A673 (cell line): ENCODE measurements at regions not wholly inside any gene's neighbourhood (a gene's known extent, or its start where the extent isn't known, plus 50 kb on each side); places are given as distances from the start of the nearest gene placed in this dataset.

Experiments
- BruUV-seq: library from RNA; stranded (reverse); fragments of 400-500 nt; replicated peaks from 2 replicates; lab custom pipeline; 2021; lab: Mats Ljungman, UMichigan
- CTCF ChIA-PET: fragments of 300-600 bp; sonication (Branson Sonifier 250); formaldehyde crosslinking; loops from one replicate; lab custom pipeline; 2022; ENCODE audit warnings: antibody characterized with exemption; lab: Charles Lee
- POLR2A ChIA-PET: fragments of 300-600 bp; sonication (Branson Sonifier 250); formaldehyde crosslinking; loops from one replicate; lab custom pipeline; 2022; ENCODE audit warnings: antibody characterized with exemption; ENCODE audit not compliant: low non-redundant PET; lab: Charles Lee
- DNase-seq: peaks from one replicate; pipeline ENCODE4 v3.0.0-alpha.2; 2015; ENCODE audit warnings: low spot score
- H3K27ac ChIP-seq: fragments of 200-600 bp; sonication (generic); 2 replicates; pipeline ENCODE4 v1.5.1; 2016; ENCODE audit warnings: mixed run types, low read depth, mild to moderate bottlenecking, mixed read lengths, antibody characterized with exemption, low read length; ENCODE audit not compliant: poor library complexity, severe bottlenecking
- H3K27me3 ChIP-seq: fragments of 200-600 bp; sonication (generic); replicated peaks from 2 replicates; pipeline ENCODE4 v1.6.1; 2017; ENCODE audit warnings: mixed run types, low read depth, mild to moderate bottlenecking, mixed read lengths, antibody characterized with exemption, low read length; ENCODE audit not compliant: insufficient read depth, poor library complexity
- H3K36me3 ChIP-seq: fragments of 200-600 bp; sonication (generic); 2 replicates; pipeline ENCODE4 v1.6.1; 2016; ENCODE audit warnings: mixed run types, mild to moderate bottlenecking, mixed read lengths, antibody characterized with exemption, low read length; ENCODE audit not compliant: insufficient read depth, poor library complexity, severe bottlenecking
- H3K4me1 ChIP-seq: fragments of 200-600 bp; sonication (generic); 2 replicates; pipeline ENCODE4 v1.6.1; 2017; ENCODE audit warnings: mixed run types, mild to moderate bottlenecking, mixed read lengths, antibody characterized with exemption, low read length; ENCODE audit not compliant: insufficient read depth, poor library complexity, severe bottlenecking
- H3K4me3 ChIP-seq: fragments of 200-600 bp; sonication (generic); 2 replicates; pipeline ENCODE4 v1.5.1; 2016; ENCODE audit warnings: low read depth, mixed run types, mild to moderate bottlenecking, mixed read lengths, low read length; ENCODE audit not compliant: poor library complexity, severe bottlenecking
- H3K9me3 ChIP-seq: fragments of 200-600 bp; sonication (generic); 2 replicates; pipeline ENCODE4 v1.6.1; 2016; ENCODE audit warnings: mixed run types, low read depth, mild to moderate bottlenecking, mixed read lengths, antibody characterized with exemption, low read length; ENCODE audit not compliant: poor library complexity, severe bottlenecking
- EZH2 ChIP-seq: fragments of 200-600 bp; sonication (generic); IDR thresholded peaks from 2 replicates; pipeline ENCODE4 v1.6.1; 2017; ENCODE audit warnings: borderline replicate concordance, low read depth, mild to moderate bottlenecking, mixed read lengths, antibody characterized with exemption, low read length; ENCODE audit not compliant: poor library complexity, severe bottlenecking
- intact Hi-C: fragments of 100-400 bp; cut with micrococcal nuclease; formaldehyde crosslinking; loops from one replicate; pipeline ENCODE4 v1.10.0; 2022; ENCODE audit not compliant: unreplicated experiment
- TF ChIP-seq, protein P1 (sequence below): fragments of 300-800, 200-600 bp; sonication (generic); conservative IDR thresholded peaks from 2 replicates; pipeline ENCODE4 v1.5.1; 2017; ENCODE audit warnings: low read depth, mild to moderate bottlenecking, antibody characterized with exemption, low read length, moderate library complexity, mixed read lengths

DNA sequence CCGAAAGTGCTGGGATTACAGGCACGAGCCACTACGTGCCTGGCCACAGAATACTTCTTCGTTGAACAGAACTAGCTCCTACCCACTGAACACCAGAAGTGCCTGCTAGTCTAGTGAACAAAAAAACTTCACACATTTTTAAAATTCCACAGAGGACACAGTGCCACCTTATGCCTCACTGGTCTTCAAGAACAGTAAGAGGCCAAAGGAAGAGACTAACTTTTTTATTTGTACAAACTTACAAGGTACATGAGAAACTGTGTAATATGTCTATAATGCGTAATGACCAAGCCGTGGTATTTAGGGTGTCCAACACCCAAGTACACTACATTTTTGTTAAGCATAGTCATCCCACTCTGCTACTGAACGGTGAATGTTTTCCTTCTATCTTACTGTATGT lies 144.4 kb upstream of the PTER start:
- ChIA-PET POLR2A (no interaction called here), CTCF (no interaction called here)
- Histone ChIP-seq H3K9me3 (no peaks in the 10 kb centered on the region), H3K27me3 (peaks cover 18% of the 10 kb centered on the region), H3K36me3 (no peaks in the 10 kb centered on the region), H3K4me3 (no peak overlapping the region), H3K4me1 (no peaks in the 10 kb centered on the region), H3K27ac (no peak overlapping the region)
- no TSS peak for BruUV-seq
- no peak for DNase-seq
- intact Hi-C loops = no loop called here
- no peak for TF ChIP-seq EZH2
- TF ChIP-seq, protein P1, sequence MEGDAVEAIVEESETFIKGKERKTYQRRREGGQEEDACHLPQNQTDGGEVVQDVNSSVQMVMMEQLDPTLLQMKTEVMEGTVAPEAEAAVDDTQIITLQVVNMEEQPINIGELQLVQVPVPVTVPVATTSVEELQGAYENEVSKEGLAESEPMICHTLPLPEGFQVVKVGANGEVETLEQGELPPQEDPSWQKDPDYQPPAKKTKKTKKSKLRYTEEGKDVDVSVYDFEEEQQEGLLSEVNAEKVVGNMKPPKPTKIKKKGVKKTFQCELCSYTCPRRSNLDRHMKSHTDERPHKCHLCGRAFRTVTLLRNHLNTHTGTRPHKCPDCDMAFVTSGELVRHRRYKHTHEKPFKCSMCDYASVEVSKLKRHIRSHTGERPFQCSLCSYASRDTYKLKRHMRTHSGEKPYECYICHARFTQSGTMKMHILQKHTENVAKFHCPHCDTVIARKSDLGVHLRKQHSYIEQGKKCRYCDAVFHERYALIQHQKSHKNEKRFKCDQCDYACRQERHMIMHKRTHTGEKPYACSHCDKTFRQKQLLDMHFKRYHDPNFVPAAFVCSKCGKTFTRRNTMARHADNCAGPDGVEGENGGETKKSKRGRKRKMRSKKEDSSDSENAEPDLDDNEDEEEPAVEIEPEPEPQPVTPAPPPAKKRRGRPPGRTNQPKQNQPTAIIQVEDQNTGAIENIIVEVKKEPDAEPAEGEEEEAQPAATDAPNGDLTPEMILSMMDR = no peak

DNA sequence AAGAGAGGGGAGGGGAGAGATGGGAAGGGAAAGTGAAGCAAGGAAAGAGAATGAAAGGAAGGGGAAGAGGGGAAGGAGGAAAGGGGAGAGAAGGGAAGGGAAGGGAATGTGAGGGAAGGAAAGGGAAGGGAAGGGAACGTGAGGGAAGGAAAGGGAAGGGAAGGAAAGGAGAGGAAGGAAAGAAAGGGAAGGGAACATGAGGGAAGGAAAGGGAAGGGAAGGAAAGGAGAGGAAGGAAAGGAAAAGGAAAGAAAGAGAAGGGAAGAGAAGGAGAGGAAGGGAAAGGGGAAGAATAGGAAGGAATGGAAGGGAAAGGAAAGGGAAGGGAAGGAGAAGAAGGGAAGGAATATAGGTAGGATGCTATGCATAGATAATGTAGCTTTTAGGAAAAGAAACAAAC lies 139.7 kb upstream of the PTER start:
- peaks cover 44% of the 10 kb centered on the region for H3K27me3 ChIP-seq
- no peak overlapping the region for H3K4me3 ChIP-seq
- CTCF ChIA-PET = no interaction called here
- intact Hi-C loops = no loop called here
- no peak for TF ChIP-seq EZH2
- TF ChIP-seq, protein P1 = no peak
- no peaks in the 10 kb centered on the region for H3K36me3 ChIP-seq
- no peaks in the 10 kb centered on the region for H3K9me3 ChIP-seq
- no peak overlapping the region for H3K27ac ChIP-seq
- DNase-seq = no peak
- no peaks in the 10 kb centered on the region for H3K4me1 ChIP-seq
- POLR2A ChIA-PET = no interaction called here
- BruUV-seq = no TSS peak

DNA sequence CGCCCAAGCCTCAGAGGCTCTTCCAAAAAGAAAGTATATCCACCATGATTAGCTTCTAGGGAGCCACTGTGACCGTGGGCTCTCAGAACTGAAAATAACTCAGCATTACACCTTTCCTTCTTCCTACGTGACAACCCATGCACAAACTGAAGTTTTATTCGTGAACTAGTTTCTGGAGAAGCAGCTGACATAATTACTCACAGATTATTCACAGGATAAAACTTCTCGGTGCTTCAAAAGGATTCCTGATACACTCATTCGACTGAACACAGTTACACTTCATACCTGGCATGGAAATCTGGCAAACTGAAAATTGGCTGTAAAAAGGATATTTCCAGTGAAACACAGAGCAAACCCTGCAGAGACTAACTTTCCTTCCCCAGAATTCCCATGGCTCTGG lies 139.2 kb upstream of the PTER start:
- TF ChIP-seq, protein P1 = no peak
- TF ChIP-seq EZH2 = no peak
- POLR2A ChIA-PET = no interaction called here
- CTCF ChIA-PET = no interaction called here
- H3K36me3 ChIP-seq = no peaks in the 10 kb centered on the region
- no TSS peak for BruUV-seq
- H3K4me1 ChIP-seq = no peaks in the 10 kb centered on the region
- H3K9me3 ChIP-seq = no peaks in the 10 kb centered on the region
- no peak overlapping the region for H3K4me3 ChIP-seq
- H3K27ac ChIP-seq = no peak overlapping the region
- no peak for DNase-seq
- intact Hi-C loops = no loop called here
- H3K27me3 ChIP-seq = peaks cover 44% of the 10 kb centered on the region

DNA sequence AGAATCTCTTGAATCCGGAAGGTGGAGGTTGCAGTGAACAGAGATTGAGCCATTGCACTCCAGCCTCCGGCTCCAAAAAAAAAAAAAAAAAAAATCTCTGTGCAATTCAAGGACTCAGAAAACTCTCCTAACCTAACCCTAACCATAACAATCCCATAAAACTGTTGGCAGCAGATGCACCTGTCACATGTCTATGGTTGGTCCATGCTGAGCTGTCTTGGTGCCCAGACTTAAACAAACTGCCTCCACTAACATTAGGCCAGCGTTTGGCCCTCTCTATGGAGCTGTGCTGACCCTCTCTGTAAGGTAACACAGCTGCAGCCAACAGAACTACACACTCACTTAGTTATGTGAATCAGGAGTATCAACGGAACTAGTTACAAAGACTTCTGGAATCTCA lies 132.5 kb upstream of the PTER start:
- Histone ChIP-seq H3K9me3 (no peaks in the 10 kb centered on the region), H3K4me1 (no peaks in the 10 kb centered on the region), H3K27ac (no peak overlapping the region), H3K36me3 (no peaks in the 10 kb centered on the region), H3K4me3 (no peak overlapping the region), H3K27me3 (peaks cover 9% of the 10 kb centered on the region)
- POLR2A ChIA-PET = no interaction called here
- intact Hi-C loops = no loop called here
- CTCF ChIA-PET = no interaction called here
- TF ChIP-seq, protein P1 = no peak
- no peak for TF ChIP-seq EZH2
- no peak for DNase-seq
- BruUV-seq = no TSS peak
